SU-DHL-6 (cell line): ENCODE measurements at regions not wholly inside any gene's neighbourhood (a gene's known extent, or its start where the extent isn't known, plus 50 kb on each side); places are given as distances from the start of the nearest gene placed in this dataset.

Source experiments
- EZH2phosphoT487 ChIP-seq: fragments of 200-600 bp; sonication (generic), shearing (Covaris generic); conservative IDR thresholded peaks from 2 replicates; pipeline ENCODE4 v1.6.1; 2018; ENCODE audit warnings: mild to moderate bottlenecking, antibody characterized with exemption, low read length, moderate library complexity, mixed read lengths
- TF ChIP-seq, protein P1 (sequence below): fragments of 200-600 bp; sonication (generic); IDR thresholded peaks from one replicate; pipeline ENCODE4 v1.5.1; 2017; ENCODE audit warnings: antibody characterized with exemption, mild to moderate bottlenecking, low read length, moderate library complexity; ENCODE audit not compliant: insufficient read depth, poor library complexity, severe bottlenecking

DNA sequence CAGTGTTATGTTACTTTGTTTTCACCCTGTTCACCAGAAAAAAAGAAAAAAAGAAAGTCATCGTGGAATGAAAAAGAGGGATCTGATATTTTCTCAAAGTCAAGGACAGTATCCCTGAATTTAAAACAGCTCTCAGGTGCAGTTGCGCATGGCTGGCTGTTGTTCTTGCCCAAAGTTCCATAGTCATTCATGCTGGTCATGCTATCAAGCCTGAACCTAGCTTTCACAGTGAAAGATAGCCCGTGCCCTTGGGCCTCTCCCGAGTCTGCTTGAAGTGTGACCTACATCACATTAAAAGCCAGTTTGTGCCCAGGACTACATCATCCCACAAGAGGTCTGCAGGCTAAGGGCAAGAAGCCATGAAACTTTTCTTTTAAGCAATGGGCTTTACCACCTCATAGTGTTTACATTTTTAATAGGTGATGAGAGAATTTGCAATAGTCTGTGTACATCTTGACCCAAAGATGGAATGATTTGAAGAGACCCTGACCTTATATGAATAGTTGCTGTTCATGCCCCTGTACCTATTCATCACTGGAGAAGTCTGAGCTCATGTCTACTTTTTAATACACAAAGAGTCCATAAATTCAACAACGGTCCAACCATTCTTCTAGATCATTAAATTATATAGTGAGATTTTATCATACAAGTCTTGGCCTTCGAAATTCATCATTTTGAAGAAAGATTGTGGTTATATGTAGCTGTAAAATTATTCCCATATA is 522.5 kb upstream of the MCTP2 start:
- TF ChIP-seq, protein P1, sequence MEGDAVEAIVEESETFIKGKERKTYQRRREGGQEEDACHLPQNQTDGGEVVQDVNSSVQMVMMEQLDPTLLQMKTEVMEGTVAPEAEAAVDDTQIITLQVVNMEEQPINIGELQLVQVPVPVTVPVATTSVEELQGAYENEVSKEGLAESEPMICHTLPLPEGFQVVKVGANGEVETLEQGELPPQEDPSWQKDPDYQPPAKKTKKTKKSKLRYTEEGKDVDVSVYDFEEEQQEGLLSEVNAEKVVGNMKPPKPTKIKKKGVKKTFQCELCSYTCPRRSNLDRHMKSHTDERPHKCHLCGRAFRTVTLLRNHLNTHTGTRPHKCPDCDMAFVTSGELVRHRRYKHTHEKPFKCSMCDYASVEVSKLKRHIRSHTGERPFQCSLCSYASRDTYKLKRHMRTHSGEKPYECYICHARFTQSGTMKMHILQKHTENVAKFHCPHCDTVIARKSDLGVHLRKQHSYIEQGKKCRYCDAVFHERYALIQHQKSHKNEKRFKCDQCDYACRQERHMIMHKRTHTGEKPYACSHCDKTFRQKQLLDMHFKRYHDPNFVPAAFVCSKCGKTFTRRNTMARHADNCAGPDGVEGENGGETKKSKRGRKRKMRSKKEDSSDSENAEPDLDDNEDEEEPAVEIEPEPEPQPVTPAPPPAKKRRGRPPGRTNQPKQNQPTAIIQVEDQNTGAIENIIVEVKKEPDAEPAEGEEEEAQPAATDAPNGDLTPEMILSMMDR, result no peak
- TF ChIP-seq EZH2phosphoT487, result no peak
